IPS DF 19.7 (cell line): ENCODE measurements at regions not wholly inside any gene's neighbourhood (a gene's known extent, or its start where the extent isn't known, plus 50 kb on each side); places are given as distances from the start of the nearest gene placed in this dataset.
"Not testable (repeated sequence)": the region's sequence is repeated elsewhere in the genome, so short reads cannot be mapped to it uniquely, and the experiment has no call there.

Source experiments
- DNase-seq: peaks from one replicate; pipeline ENCODE4 v3.0.0-alpha.2; 2013; ENCODE audit warnings: low read depth, low spot score

- DNase-seq: no peak
Observed at GRCh38 chr13:37168151-37168550, 62.7 kb upstream of the CSNK1A1L start.

- DNase-seq: no peak
Observed at GRCh38 chr13:37164635-37165034, 59.2 kb upstream of the CSNK1A1L start.

GRCh38 chr13:37163641-37164265 is 58.3 kb upstream of the CSNK1A1L start:
- DNase-seq: no peak

- no peak for DNase-seq
Observed at GRCh38 chr13:37158481-37158880, 53.0 kb upstream of the CSNK1A1L start.

- not testable (repeated sequence) for DNase-seq
Observed at GRCh38 chr13:37155613-37156097, 50.2 kb upstream of the CSNK1A1L start.
